Hematopoietic multipotent progenitor cell (in vitro differentiated cells): ENCODE measurements at regions not wholly inside any gene's neighbourhood (a gene's known extent, or its start where the extent isn't known, plus 50 kb on each side); places are given as distances from the start of the nearest gene placed in this dataset.
"Not testable (repeated sequence)": the region's sequence is repeated elsewhere in the genome, so short reads cannot be mapped to it uniquely, and the experiment has no call there.

Source experiments
- DNase-seq, 3 donors: peaks; one replicate each; pipeline ENCODE4 v3.0.0-alpha.2; 2011 to 2015; ENCODE audit warnings: low read depth in 2 of 3, low spot score in 2 of 3

- no peak for DNase-seq
These were observed 80.4 kb upstream of the ZNF184 start for GRCh38 chr6:27553123-27553904.

- DNase-seq, result no peak
These were observed 78.7 kb upstream of the ZNF184 start for GRCh38 chr6:27551607-27552006.

GRCh38 chr6:27550692-27551091, 77.8 kb upstream of the ZNF184 start:
- DNase-seq, result no peak

GRCh38 chr6:27549241-27549598, 76.3 kb upstream of the ZNF184 start:
- DNase-seq, result not testable (repeated sequence)

- DNase-seq, result peak in 1 of 3 donors; percentile 58
These were observed 74.5 kb upstream of the ZNF184 start for GRCh38 chr6:27547157-27548075.

- no peak for DNase-seq
These were observed 73.6 kb upstream of the ZNF184 start for GRCh38 chr6:27546522-27546921.

GRCh38 chr6:27545271-27546046, 72.6 kb upstream of the ZNF184 start:
- DNase-seq, result peak in 1 of 3 donors; percentile 28

GRCh38 chr6:27544612-27545260, 71.8 kb upstream of the ZNF184 start:
- DNase-seq, result no peak

GRCh38 chr6:27544135-27544534, 71.2 kb upstream of the ZNF184 start:
- not testable (repeated sequence) for DNase-seq

- no peak for DNase-seq
These were observed 69.6 kb upstream of the ZNF184 start for GRCh38 chr6:27542485-27542884.

GRCh38 chr6:27541933-27542297, 69.0 kb upstream of the ZNF184 start:
- no peak for DNase-seq

- no peak for DNase-seq
These were observed 68.5 kb upstream of the ZNF184 start for GRCh38 chr6:27541212-27541932.

- DNase-seq, result no peak
These were observed 66.6 kb upstream of the ZNF184 start for GRCh38 chr6:27539551-27539950.

GRCh38 chr6:27532820-27533538, 60.1 kb upstream of the ZNF184 start:
- no peak for DNase-seq

GRCh38 chr6:27531772-27532459, 59.0 kb upstream of the ZNF184 start:
- no peak for DNase-seq

GRCh38 chr6:27529796-27530195, 56.9 kb upstream of the ZNF184 start:
- DNase-seq, result not testable (repeated sequence)

- no peak for DNase-seq
These were observed 55.8 kb upstream of the ZNF184 start for GRCh38 chr6:27528714-27529113.
